Osteocyte (in vitro differentiated cells): ENCODE measurements at regions not wholly inside any gene's neighbourhood (a gene's known extent, or its start where the extent isn't known, plus 50 kb on each side); places are given as distances from the start of the nearest gene placed in this dataset.

Experiments
- DNase-seq: peaks from one replicate; pipeline ENCODE4 v3.0.0; 2021; ENCODE audit warnings: mixed read lengths; ENCODE audit not compliant: unreplicated experiment; ENCODE audit errors: extremely low spot score
- H3K27ac Mint-ChIP-seq: one replicate; pipeline ENCODE4 v1.8.0; 2021; ENCODE audit warnings: mild to moderate bottlenecking, mixed read lengths; ENCODE audit not compliant: unreplicated experiment
- H3K27me3 Mint-ChIP-seq: one replicate; pipeline ENCODE4 v1.8.0; 2021; ENCODE audit warnings: mixed read lengths; ENCODE audit not compliant: unreplicated experiment
- H3K36me3 Mint-ChIP-seq: one replicate; pipeline ENCODE4 v1.8.0; 2021; ENCODE audit warnings: mixed read lengths; ENCODE audit not compliant: unreplicated experiment
- H3K4me1 Mint-ChIP-seq: one replicate; pipeline ENCODE4 v1.8.0; 2021; ENCODE audit warnings: mixed read lengths; ENCODE audit not compliant: unreplicated experiment
- H3K4me3 Mint-ChIP-seq: one replicate; pipeline ENCODE4 v1.8.0; 2021; ENCODE audit warnings: mild to moderate bottlenecking, moderate library complexity, mixed read lengths; ENCODE audit not compliant: unreplicated experiment
- H3K9me3 Mint-ChIP-seq: one replicate; pipeline ENCODE4 v1.8.0; 2021; ENCODE audit warnings: mixed read lengths; ENCODE audit not compliant: unreplicated experiment
- CTCF ChIP-seq: fragments of 200-600 bp; sonication (generic); IDR thresholded peaks from 2 replicates; pipeline ENCODE4 v1.5.0; 2021; ENCODE audit warnings: antibody characterized with exemption, mild to moderate bottlenecking, moderate library complexity

- Mint-ChIP-seq H3K4me3 (no peak overlapping the region), H3K4me1 (no peaks in the 10 kb centered on the region), H3K27ac (no peak overlapping the region), H3K9me3 (no peaks in the 10 kb centered on the region), H3K36me3 (no peaks in the 10 kb centered on the region), H3K27me3 (peaks cover 25% of the 10 kb centered on the region)
- TF ChIP-seq CTCF, result no peak
- DNase-seq, result no peak
Observed at GRCh38 chr2:65658266-65658665, 225.9 kb upstream of the SPRED2 start.

GRCh38 chr2:65656160-65656718 is 223.8 kb upstream of the SPRED2 start:
- no peaks in the 10 kb centered on the region for H3K4me1 Mint-ChIP-seq
- H3K27ac Mint-ChIP-seq, result no peak overlapping the region
- peaks cover 20% of the 10 kb centered on the region for H3K27me3 Mint-ChIP-seq
- no peaks in the 10 kb centered on the region for H3K36me3 Mint-ChIP-seq
- DNase-seq, result no peak
- H3K4me3 Mint-ChIP-seq, result no peak overlapping the region
- no peaks in the 10 kb centered on the region for H3K9me3 Mint-ChIP-seq
- TF ChIP-seq CTCF, result no peak

GRCh38 chr2:65655000-65655399 is 222.6 kb upstream of the SPRED2 start:
- H3K4me3 Mint-ChIP-seq, result no peak overlapping the region
- peaks cover 25% of the 10 kb centered on the region for H3K27me3 Mint-ChIP-seq
- no peaks in the 10 kb centered on the region for H3K36me3 Mint-ChIP-seq
- H3K4me1 Mint-ChIP-seq, result no peaks in the 10 kb centered on the region
- no peak overlapping the region for H3K27ac Mint-ChIP-seq
- no peak for TF ChIP-seq CTCF
- DNase-seq, result no peak
- no peaks in the 10 kb centered on the region for H3K9me3 Mint-ChIP-seq

- Mint-ChIP-seq H3K27ac (no peak overlapping the region), H3K4me1 (no peaks in the 10 kb centered on the region), H3K27me3 (peaks cover 29% of the 10 kb centered on the region), H3K36me3 (no peaks in the 10 kb centered on the region), H3K9me3 (no peaks in the 10 kb centered on the region), H3K4me3 (no peak overlapping the region)
- no peak for DNase-seq
- TF ChIP-seq CTCF, result no peak
Observed at GRCh38 chr2:65654496-65654895, 222.1 kb upstream of the SPRED2 start.

- H3K4me1 Mint-ChIP-seq, result no peaks in the 10 kb centered on the region
- H3K27me3 Mint-ChIP-seq, result peaks cover 35% of the 10 kb centered on the region
- no peak for DNase-seq
- no peaks in the 10 kb centered on the region for H3K36me3 Mint-ChIP-seq
- TF ChIP-seq CTCF, result no peak
- no peaks in the 10 kb centered on the region for H3K9me3 Mint-ChIP-seq
- H3K4me3 Mint-ChIP-seq, result no peak overlapping the region
- H3K27ac Mint-ChIP-seq, result no peak overlapping the region
Observed at GRCh38 chr2:65652066-65652465, 219.7 kb upstream of the SPRED2 start.
